SK-N-SH treated with all-trans-retinoic acid at 6 μM for 48 hours (cell line): ENCODE measurements at regions not wholly inside any gene's neighbourhood (a gene's known extent, or its start where the extent isn't known, plus 50 kb on each side); places are given as distances from the start of the nearest gene placed in this dataset.

ENCODE experiments used
- ATAC-seq: fragments of 200-7000 bp; cut with Tn5 transposase; 3 replicates; pipeline ENCODE4 v1.9.1; 2020; ENCODE audit warnings: mild to moderate bottlenecking, moderate library complexity
- ARNTL ChIP-seq: fragments of 450-650 bp; formaldehyde crosslinking; IDR thresholded peaks from 2 replicates; pipeline ENCODE4 v1.5.0; 2020; ENCODE audit warnings: low read depth, mild to moderate bottlenecking, moderate library complexity, borderline replicate concordance
- BACH2 ChIP-seq: fragments of 250-450 bp; sonication (Bioruptor Pico); IDR thresholded peaks from 2 replicates; pipeline ENCODE4 v1.9.0; 2021; ENCODE audit warnings: mild to moderate bottlenecking, borderline replicate concordance
- CSDC2 ChIP-seq: fragments of 250-450 bp; sonication (Bioruptor Pico); IDR thresholded peaks from 2 replicates; pipeline ENCODE4 v1.5.0; 2020; ENCODE audit warnings: mild to moderate bottlenecking, moderate library complexity
- ESRRG ChIP-seq: fragments of 250-450 bp; sonication (Bioruptor Pico); IDR thresholded peaks from 2 replicates; pipeline ENCODE4 v1.6.1; 2021; ENCODE audit warnings: mild to moderate bottlenecking
- GLIS3 ChIP-seq: fragments of 250-450 bp; sonication (Bioruptor Pico); IDR thresholded peaks from 2 replicates; pipeline ENCODE4 v1.5.0; 2020; ENCODE audit warnings: mild to moderate bottlenecking, moderate library complexity
- ISL1 ChIP-seq: fragments of 250-450 bp; sonication (Bioruptor Pico); IDR thresholded peaks from 2 replicates; pipeline ENCODE4 v2.1.2; 2022; ENCODE audit warnings: mild to moderate bottlenecking, moderate library complexity
- OSR1 ChIP-seq: fragments of 250-450 bp; sonication (Bioruptor Pico); IDR thresholded peaks from 2 replicates; pipeline ENCODE4 v1.8.0; 2022; ENCODE audit warnings: moderate library complexity, mild to moderate bottlenecking, inconsistent platforms
- PPARA ChIP-seq: fragments of 250-450 bp; sonication (Bioruptor Pico); IDR thresholded peaks from 2 replicates; pipeline ENCODE4 v1.5.0; 2020; ENCODE audit warnings: mild to moderate bottlenecking, borderline replicate concordance
- RARB ChIP-seq: fragments of 250-450 bp; sonication (Bioruptor Pico); IDR thresholded peaks from 2 replicates; pipeline ENCODE4 v1.8.0; 2021; ENCODE audit warnings: mild to moderate bottlenecking, moderate library complexity
- SNAI2 ChIP-seq: fragments of 250-450 bp; sonication (Bioruptor Pico); IDR thresholded peaks from 2 replicates; pipeline ENCODE4 v1.5.0; 2020; ENCODE audit warnings: mild to moderate bottlenecking, moderate library complexity
- TCF4 ChIP-seq: fragments of 250-450 bp; sonication (Bioruptor Pico); IDR thresholded peaks from 2 replicates; pipeline ENCODE4 v1.8.0; 2021; ENCODE audit warnings: mild to moderate bottlenecking, moderate library complexity, borderline replicate concordance
- ZC3H10 ChIP-seq: fragments of 250-450 bp; sonication (Bioruptor Pico); IDR thresholded peaks from 2 replicates; pipeline ENCODE4 v1.5.1; 2021; ENCODE audit warnings: mild to moderate bottlenecking, moderate library complexity
- ZFP3 ChIP-seq: fragments of 250-450 bp; sonication (Bioruptor Pico); IDR thresholded peaks from 2 replicates; pipeline ENCODE4 v1.5.0; 2020; ENCODE audit warnings: mild to moderate bottlenecking, moderate library complexity
- ZFP30 ChIP-seq: fragments of 450-650 bp; formaldehyde crosslinking; IDR thresholded peaks from 2 replicates; pipeline ENCODE4 v1.5.0; 2022; ENCODE audit warnings: mild to moderate bottlenecking, moderate library complexity
- ZNF565 ChIP-seq: fragments of 450-650 bp; formaldehyde crosslinking; conservative IDR thresholded peaks from 2 replicates; pipeline ENCODE4 v1.5.0; 2020; ENCODE audit warnings: low read depth, mild to moderate bottlenecking, moderate library complexity
- ZNF70 ChIP-seq: fragments of 450-650 bp; formaldehyde crosslinking; IDR thresholded peaks from 2 replicates; pipeline ENCODE4 v1.5.0; 2020; ENCODE audit warnings: mild to moderate bottlenecking, moderate library complexity
- ZNF8 ChIP-seq: fragments of 450-650 bp; formaldehyde crosslinking; IDR thresholded peaks from 2 replicates; pipeline ENCODE4 v1.5.0; 2020; ENCODE audit warnings: mild to moderate bottlenecking, moderate library complexity
- TF ChIP-seq, protein P1 (sequence below): fragments of 250-450 bp; sonication (Bioruptor Pico); IDR thresholded peaks from 2 replicates; pipeline ENCODE4 v1.5.1; 2020; ENCODE audit warnings: low read depth, mild to moderate bottlenecking, moderate library complexity
- TF ChIP-seq, protein P2 (sequence below): fragments of 250-450 bp; sonication (Bioruptor Pico); IDR thresholded peaks from 2 replicates; pipeline ENCODE4 v1.5.1; 2021; ENCODE audit warnings: mild to moderate bottlenecking, moderate library complexity
- TF ChIP-seq, protein P3 (sequence below): fragments of 250-450 bp; sonication (Bioruptor Pico); IDR thresholded peaks from 2 replicates; pipeline ENCODE4 v1.5.0; 2020; ENCODE audit warnings: mild to moderate bottlenecking, moderate library complexity
- TF ChIP-seq, protein P4 (sequence below): fragments of 250-450 bp; sonication (Bioruptor Pico); IDR thresholded peaks from 2 replicates; pipeline ENCODE4 v1.8.0; 2020; ENCODE audit warnings: mild to moderate bottlenecking, moderate library complexity, borderline replicate concordance

DNA sequence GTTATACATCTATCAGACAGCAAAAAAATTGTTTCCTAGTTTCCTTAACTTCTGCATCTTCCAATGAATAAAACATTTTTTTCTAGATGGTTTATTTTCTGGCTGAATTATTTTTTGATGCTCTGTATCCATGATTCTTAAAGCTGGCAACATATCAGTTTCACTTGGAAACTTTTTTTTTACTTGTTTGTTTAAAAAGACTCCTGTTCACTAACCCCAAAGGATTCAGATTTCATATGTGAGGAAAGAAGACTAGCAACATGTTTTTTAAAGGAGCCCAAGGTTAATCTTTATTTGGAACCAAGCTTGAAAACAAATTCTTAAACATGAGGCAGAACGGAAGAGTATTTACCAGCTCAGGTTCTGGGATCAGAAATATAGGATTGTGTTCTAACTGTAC is 632.3 kb downstream of the SLITRK6 start:
- TF ChIP-seq GLIS3 (CRISPR knock-in tag) (no peak), ZNF70 (CRISPR knock-in tag) (no peak), ZC3H10 (CRISPR knock-in tag) (no peak), ARNTL (CRISPR knock-in tag) (no peak), ZNF565 (CRISPR knock-in tag) (no peak), OSR1 (no peak), CSDC2 (CRISPR knock-in tag) (no peak), SNAI2 (CRISPR knock-in tag) (no peak), ZNF8 (CRISPR knock-in tag) (no peak), ZFP3 (CRISPR knock-in tag) (no peak), TCF4 (CRISPR knock-in tag) (no peak), RARB (CRISPR knock-in tag) (no peak), BACH2 (CRISPR knock-in tag) (no peak), ESRRG (CRISPR knock-in tag) (no peak), ISL1 (CRISPR knock-in tag) (no peak)
- TF ChIP-seq, protein P1, sequence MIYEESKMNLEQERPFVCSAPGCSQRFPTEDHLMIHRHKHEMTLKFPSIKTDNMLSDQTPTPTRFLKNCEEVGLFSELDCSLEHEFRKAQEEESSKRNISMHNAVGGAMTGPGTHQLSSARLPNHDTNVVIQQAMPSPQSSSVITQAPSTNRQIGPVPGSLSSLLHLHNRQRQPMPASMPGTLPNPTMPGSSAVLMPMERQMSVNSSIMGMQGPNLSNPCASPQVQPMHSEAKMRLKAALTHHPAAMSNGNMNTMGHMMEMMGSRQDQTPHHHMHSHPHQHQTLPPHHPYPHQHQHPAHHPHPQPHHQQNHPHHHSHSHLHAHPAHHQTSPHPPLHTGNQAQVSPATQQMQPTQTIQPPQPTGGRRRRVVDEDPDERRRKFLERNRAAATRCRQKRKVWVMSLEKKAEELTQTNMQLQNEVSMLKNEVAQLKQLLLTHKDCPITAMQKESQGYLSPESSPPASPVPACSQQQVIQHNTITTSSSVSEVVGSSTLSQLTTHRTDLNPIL (CRISPR knock-in tag): no peak
- TF ChIP-seq, protein P2, sequence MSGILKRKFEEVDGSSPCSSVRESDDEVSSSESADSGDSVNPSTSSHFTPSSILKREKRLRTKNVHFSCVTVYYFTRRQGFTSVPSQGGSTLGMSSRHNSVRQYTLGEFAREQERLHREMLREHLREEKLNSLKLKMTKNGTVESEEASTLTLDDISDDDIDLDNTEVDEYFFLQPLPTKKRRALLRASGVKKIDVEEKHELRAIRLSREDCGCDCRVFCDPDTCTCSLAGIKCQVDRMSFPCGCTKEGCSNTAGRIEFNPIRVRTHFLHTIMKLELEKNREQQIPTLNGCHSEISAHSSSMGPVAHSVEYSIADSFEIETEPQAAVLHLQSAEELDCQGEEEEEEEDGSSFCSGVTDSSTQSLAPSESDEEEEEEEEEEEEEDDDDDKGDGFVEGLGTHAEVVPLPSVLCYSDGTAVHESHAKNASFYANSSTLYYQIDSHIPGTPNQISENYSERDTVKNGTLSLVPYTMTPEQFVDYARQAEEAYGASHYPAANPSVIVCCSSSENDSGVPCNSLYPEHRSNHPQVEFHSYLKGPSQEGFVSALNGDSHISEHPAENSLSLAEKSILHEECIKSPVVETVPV: no peak
- TF ChIP-seq, protein P3, sequence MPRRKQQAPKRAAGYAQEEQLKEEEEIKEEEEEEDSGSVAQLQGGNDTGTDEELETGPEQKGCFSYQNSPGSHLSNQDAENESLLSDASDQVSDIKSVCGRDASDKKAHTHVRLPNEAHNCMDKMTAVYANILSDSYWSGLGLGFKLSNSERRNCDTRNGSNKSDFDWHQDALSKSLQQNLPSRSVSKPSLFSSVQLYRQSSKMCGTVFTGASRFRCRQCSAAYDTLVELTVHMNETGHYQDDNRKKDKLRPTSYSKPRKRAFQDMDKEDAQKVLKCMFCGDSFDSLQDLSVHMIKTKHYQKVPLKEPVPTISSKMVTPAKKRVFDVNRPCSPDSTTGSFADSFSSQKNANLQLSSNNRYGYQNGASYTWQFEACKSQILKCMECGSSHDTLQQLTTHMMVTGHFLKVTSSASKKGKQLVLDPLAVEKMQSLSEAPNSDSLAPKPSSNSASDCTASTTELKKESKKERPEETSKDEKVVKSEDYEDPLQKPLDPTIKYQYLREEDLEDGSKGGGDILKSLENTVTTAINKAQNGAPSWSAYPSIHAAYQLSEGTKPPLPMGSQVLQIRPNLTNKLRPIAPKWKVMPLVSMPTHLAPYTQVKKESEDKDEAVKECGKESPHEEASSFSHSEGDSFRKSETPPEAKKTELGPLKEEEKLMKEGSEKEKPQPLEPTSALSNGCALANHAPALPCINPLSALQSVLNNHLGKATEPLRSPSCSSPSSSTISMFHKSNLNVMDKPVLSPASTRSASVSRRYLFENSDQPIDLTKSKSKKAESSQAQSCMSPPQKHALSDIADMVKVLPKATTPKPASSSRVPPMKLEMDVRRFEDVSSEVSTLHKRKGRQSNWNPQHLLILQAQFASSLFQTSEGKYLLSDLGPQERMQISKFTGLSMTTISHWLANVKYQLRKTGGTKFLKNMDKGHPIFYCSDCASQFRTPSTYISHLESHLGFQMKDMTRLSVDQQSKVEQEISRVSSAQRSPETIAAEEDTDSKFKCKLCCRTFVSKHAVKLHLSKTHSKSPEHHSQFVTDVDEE (CRISPR knock-in tag): no peak
- ATAC-seq: no peak

DNA sequence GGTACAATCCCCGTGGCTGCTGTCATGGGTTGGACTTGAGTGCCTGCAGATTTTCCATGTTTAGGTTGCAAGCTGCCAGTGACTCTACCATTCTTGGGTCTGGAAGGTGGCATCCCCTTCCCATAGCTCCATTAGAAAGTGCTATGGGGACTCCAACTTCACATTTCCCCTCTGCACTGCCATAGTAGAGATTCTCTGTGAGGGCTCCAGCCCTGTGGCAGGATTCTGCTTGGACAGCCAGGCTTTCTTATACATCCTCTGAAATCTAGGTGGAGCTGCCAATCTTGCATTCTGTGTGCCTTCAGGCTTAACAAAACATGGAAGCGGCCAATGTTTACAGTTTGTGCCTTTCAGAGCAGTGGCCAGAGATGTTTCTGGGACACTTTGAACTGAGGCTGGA is 636.2 kb downstream of the SLITRK6 start:
- ATAC-seq: no peak
- TF ChIP-seq TCF4 (CRISPR knock-in tag): no peak
- TF ChIP-seq PPARA (CRISPR knock-in tag): no peak
- TF ChIP-seq ESRRG (CRISPR knock-in tag): no peak
- no peak for TF ChIP-seq ZNF565 (CRISPR knock-in tag)
- TF ChIP-seq OSR1: no peak
- TF ChIP-seq SNAI2 (CRISPR knock-in tag): no peak
- no peak for TF ChIP-seq RARB (CRISPR knock-in tag)
- TF ChIP-seq, protein P3 (CRISPR knock-in tag): no peak
- TF ChIP-seq ISL1 (CRISPR knock-in tag): no peak
- TF ChIP-seq ZFP30 (CRISPR knock-in tag): no peak

DNA sequence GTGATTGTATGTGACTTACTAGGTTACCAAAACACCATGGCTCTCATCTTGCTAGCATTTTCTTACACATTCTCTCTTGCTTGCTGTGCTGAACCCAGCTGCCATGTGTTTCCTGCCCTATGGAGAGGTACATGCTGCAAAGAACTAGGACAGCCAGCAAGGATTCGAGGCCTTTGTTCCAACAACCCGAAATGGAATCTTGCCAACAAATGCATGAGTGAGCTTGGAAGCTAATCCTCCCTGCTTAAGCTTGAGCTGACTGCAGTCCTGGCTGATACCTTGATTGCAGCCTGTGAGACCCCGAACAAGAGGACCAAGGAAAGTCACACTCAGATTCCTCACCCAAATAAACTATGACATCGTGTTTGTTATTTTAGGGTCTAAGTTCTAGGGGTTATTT is 651.2 kb downstream of the SLITRK6 start:
- no peak for ATAC-seq
- no peak for TF ChIP-seq ARNTL (CRISPR knock-in tag)
- TF ChIP-seq, protein P4, sequence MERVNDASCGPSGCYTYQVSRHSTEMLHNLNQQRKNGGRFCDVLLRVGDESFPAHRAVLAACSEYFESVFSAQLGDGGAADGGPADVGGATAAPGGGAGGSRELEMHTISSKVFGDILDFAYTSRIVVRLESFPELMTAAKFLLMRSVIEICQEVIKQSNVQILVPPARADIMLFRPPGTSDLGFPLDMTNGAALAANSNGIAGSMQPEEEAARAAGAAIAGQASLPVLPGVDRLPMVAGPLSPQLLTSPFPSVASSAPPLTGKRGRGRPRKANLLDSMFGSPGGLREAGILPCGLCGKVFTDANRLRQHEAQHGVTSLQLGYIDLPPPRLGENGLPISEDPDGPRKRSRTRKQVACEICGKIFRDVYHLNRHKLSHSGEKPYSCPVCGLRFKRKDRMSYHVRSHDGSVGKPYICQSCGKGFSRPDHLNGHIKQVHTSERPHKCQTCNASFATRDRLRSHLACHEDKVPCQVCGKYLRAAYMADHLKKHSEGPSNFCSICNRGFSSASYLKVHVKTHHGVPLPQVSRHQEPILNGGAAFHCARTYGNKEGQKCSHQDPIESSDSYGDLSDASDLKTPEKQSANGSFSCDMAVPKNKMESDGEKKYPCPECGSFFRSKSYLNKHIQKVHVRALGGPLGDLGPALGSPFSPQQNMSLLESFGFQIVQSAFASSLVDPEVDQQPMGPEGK (CRISPR knock-in tag): no peak
- TF ChIP-seq GLIS3 (CRISPR knock-in tag): no peak
- TF ChIP-seq SNAI2 (CRISPR knock-in tag): no peak
- TF ChIP-seq ZC3H10 (CRISPR knock-in tag): no peak
- no peak for TF ChIP-seq ZNF70 (CRISPR knock-in tag)
- no peak for TF ChIP-seq TCF4 (CRISPR knock-in tag)
- TF ChIP-seq ZFP3 (CRISPR knock-in tag): no peak
- TF ChIP-seq ZNF8 (CRISPR knock-in tag): no peak
- no peak for TF ChIP-seq PPARA (CRISPR knock-in tag)
